ENCODE measurements at regions not wholly inside any gene's neighbourhood (a gene's known extent, or its start where the extent isn't known, plus 50 kb on each side); places are given as distances from the start of the nearest gene placed in this dataset.

- TF ChIP-seq, protein P1, sequence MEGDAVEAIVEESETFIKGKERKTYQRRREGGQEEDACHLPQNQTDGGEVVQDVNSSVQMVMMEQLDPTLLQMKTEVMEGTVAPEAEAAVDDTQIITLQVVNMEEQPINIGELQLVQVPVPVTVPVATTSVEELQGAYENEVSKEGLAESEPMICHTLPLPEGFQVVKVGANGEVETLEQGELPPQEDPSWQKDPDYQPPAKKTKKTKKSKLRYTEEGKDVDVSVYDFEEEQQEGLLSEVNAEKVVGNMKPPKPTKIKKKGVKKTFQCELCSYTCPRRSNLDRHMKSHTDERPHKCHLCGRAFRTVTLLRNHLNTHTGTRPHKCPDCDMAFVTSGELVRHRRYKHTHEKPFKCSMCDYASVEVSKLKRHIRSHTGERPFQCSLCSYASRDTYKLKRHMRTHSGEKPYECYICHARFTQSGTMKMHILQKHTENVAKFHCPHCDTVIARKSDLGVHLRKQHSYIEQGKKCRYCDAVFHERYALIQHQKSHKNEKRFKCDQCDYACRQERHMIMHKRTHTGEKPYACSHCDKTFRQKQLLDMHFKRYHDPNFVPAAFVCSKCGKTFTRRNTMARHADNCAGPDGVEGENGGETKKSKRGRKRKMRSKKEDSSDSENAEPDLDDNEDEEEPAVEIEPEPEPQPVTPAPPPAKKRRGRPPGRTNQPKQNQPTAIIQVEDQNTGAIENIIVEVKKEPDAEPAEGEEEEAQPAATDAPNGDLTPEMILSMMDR (IDR thresholded peaks at IDR 0.05) = no peak
- TF ChIP-seq POLR2A (IDR thresholded peaks at IDR 0.05) = no peak
Observed at GRCh38 chr18:10128921-10129501, 215.2 kb downstream of the VAPA start.

All from prostate gland (tissue), 2 donors.